ENCODE measurements at regions not wholly inside any gene's neighbourhood (a gene's known extent, or its start where the extent isn't known, plus 50 kb on each side); places are given as distances from the start of the nearest gene placed in this dataset.

DNA sequence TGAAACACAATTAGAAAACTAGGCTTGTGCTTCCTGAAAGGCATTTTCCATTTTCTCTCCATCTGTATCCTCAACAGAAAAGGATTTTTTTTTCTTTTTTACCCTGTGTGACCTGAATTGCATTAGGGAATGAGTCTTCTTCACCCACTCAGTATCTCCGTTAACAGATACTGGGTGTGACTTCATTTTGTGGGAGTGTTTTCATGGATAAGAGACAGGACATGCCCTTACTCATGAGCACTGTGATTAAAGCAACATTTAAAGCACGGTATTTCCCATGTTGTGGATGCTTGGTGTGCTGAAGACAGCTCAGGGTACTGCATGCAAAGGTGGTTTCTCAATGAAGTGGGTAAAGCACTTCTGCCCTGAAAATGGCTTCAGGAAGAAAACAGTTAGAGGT is 1397.3 kb upstream of the TMEM132C start:
- intact Hi-C loops (cut with DNase I; ENCODE audit: low total_unique reads) = loop anchor here (10.0 kb wide), 1 partner anchor 1685 kb away; the partner anchor contains the start of gene TMEM132B
- no peak overlapping the region for H3K4me3 ChIP-seq
- WGBS, 5 donors = 38 to 69% (median 56%) methylated on average over 2 of the region's 2 CpGs
- no peaks in the 10 kb centered on the region for H3K9me3 ChIP-seq
- H3K4me1 ChIP-seq = no peaks in the 10 kb centered on the region
- no peak overlapping the region for H3K27ac ChIP-seq
- H3K27me3 ChIP-seq = peaks cover 0 to 2% (median 0%) of the 10 kb centered on the region in 3 donors
- H3K36me3 ChIP-seq = no peaks in the 10 kb centered on the region
- TF ChIP-seq, protein P1, sequence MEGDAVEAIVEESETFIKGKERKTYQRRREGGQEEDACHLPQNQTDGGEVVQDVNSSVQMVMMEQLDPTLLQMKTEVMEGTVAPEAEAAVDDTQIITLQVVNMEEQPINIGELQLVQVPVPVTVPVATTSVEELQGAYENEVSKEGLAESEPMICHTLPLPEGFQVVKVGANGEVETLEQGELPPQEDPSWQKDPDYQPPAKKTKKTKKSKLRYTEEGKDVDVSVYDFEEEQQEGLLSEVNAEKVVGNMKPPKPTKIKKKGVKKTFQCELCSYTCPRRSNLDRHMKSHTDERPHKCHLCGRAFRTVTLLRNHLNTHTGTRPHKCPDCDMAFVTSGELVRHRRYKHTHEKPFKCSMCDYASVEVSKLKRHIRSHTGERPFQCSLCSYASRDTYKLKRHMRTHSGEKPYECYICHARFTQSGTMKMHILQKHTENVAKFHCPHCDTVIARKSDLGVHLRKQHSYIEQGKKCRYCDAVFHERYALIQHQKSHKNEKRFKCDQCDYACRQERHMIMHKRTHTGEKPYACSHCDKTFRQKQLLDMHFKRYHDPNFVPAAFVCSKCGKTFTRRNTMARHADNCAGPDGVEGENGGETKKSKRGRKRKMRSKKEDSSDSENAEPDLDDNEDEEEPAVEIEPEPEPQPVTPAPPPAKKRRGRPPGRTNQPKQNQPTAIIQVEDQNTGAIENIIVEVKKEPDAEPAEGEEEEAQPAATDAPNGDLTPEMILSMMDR (IDR thresholded peaks at IDR 0.05) = no peak
- TF ChIP-seq POLR2AphosphoS5 (IDR thresholded peaks at IDR 0.05) = no peak
- no peak for TF ChIP-seq EP300 (IDR thresholded peaks at IDR 0.05)
- TF ChIP-seq POLR2A (IDR thresholded peaks at IDR 0.05) = no peak
- no peak for DNase-seq

DNA sequence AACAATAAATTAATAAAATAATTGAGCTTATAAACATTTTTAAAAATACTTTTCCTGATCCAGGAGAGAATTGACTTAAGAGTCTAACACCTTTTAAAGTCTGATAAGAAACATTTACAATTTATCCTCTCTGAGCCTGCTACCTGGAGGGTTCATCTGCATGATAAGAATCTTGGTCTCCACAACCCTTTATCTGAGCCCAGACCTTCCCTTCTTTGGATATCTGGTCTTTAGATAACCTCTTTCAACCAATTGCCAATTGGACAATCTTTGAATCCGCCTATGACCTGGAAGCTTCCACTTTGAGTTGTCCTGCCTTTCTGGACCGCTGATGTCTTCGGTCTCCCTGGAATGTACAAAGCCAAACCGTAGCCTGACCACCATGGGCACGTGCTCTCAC is 1393.3 kb upstream of the TMEM132C start:
- intact Hi-C loops (cut with DNase I; ENCODE audit: low total_unique reads) = loop anchor here (10.0 kb wide), 1 partner anchor 1689 kb away; the partner anchor contains the start of gene TMEM132B

DNA sequence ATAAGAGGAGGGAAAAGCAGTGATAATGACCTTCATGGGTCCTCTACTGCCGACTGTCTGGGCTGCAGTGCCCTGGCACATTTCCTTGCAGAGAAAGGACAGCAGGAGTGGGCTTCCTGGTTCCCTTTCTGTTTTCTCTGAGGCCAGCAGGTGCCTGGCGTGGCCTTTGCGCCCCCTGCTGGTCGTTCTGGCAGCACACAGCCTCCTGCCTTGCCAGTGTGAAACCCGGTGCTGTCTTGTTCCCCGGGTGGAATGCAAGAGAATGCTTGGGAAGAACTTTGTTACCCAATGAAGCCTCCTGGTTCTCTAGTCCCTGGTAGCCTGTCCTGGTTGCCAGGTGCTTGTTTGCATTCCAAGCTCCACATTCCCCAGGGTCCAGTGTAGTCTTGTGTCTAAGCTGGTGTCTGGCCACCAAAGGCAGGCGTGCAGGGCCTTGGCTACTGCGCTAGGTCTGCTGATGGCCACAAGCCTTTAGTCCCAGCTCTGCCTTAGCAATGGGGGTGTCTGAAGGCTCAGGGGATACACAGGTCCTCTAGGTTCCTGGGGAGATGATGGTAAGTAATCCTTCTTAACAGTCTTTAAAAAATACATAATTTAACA is 1392.4 kb upstream of the TMEM132C start:
- peaks cover 0 to 12% (median 0%) of the 10 kb centered on the region in 3 donors for H3K27me3 ChIP-seq
- peak; percentile 65 to 88 for DNase-seq
- no peaks in the 10 kb centered on the region for H3K9me3 ChIP-seq
- intact Hi-C loops (cut with DNase I; ENCODE audit: low total_unique reads) = loop anchor here (10.0 kb wide), 1 partner anchor 1690 kb away; the partner anchor contains the start of gene TMEM132B
- no peak for TF ChIP-seq EP300 (IDR thresholded peaks at IDR 0.05)
- TF ChIP-seq POLR2AphosphoS5 (IDR thresholded peaks at IDR 0.05) = no peak
- TF ChIP-seq, protein P1 (IDR thresholded peaks at IDR 0.05) = peak in 5 of 7 experiments; percentile 30 to 88 (median 79)
- no peak for TF ChIP-seq POLR2A (IDR thresholded peaks at IDR 0.05)
- no peaks in the 10 kb centered on the region for H3K4me1 ChIP-seq
- no peak overlapping the region for H3K4me3 ChIP-seq
- no peaks in the 10 kb centered on the region for H3K36me3 ChIP-seq
- no peak overlapping the region for H3K27ac ChIP-seq
- WGBS, 5 donors = 26 to 33% (median 29%) methylated on average over 6 to 8 of the region's 8 CpGs

More for the DNA sequence above, 1393.3 kb upstream of the TMEM132C start:
- Histone ChIP-seq H3K27ac (no peak overlapping the region), H3K9me3 (no peaks in the 10 kb centered on the region), H3K4me3 (no peak overlapping the region), H3K4me1 (no peaks in the 10 kb centered on the region), H3K27me3 (peaks cover 0 to 8% (median 0%) of the 10 kb centered on the region in 3 donors), H3K36me3 (no peaks in the 10 kb centered on the region)
- DNase-seq = no peak
- TF ChIP-seq EP300 (IDR thresholded peaks at IDR 0.05) (no peak), POLR2A (IDR thresholded peaks at IDR 0.05) (no peak), POLR2AphosphoS5 (IDR thresholded peaks at IDR 0.05) (no peak)
- TF ChIP-seq, protein P1 (IDR thresholded peaks at IDR 0.05) = no peak
- 77 to 85% (median 80%) methylated on average over 5 of the region's 5 CpGs for WGBS, 5 donors

DNA sequence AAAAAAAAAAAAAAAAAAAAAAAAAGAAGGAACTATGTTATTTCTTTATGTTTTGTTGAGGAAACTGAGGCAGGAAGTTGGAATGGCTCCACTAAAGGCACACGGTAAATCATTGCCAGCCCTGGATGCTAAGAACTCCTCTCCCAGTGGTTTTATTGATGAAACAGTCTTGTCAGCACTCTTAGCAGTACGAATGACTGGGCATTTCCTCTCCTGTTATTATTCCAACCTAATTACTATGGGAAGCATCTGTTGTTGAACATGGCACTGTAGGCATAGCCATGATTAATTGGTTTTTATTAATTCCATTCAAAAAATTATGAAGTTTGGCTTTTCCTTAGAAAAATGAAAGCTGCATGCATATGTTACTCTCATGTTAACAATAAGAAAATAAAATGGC is 1387.1 kb upstream of the TMEM132C start:
- Histone ChIP-seq H3K27me3 (peaks cover 0 to 8% (median 0%) of the 10 kb centered on the region in 3 donors), H3K9me3 (no peaks in the 10 kb centered on the region), H3K4me3 (no peak overlapping the region), H3K27ac (no peak overlapping the region), H3K4me1 (peaks cover 0 to 3% (median 0%) of the 10 kb centered on the region in 4 donors), H3K36me3 (no peaks in the 10 kb centered on the region)
- DNase-seq = no peak
- 63 to 76% (median 69%) methylated on average over 2 of the region's 2 CpGs for WGBS, 5 donors
- intact Hi-C loops (cut with DNase I; ENCODE audit: low total_unique reads) = loop anchor here (10.0 kb wide), 1 partner anchor 1695 kb away; the partner anchor contains the start of gene TMEM132B
- TF ChIP-seq POLR2A (IDR thresholded peaks at IDR 0.05) = no peak
- no peak for TF ChIP-seq EP300 (IDR thresholded peaks at IDR 0.05)
- TF ChIP-seq, protein P1 (IDR thresholded peaks at IDR 0.05) = no peak
- no peak for TF ChIP-seq POLR2AphosphoS5 (IDR thresholded peaks at IDR 0.05)

All from stomach (tissue), 8 donors.